ENCODE measurements at regions not wholly inside any gene's neighbourhood (a gene's known extent, or its start where the extent isn't known, plus 50 kb on each side); places are given as distances from the start of the nearest gene placed in this dataset.

DNA sequence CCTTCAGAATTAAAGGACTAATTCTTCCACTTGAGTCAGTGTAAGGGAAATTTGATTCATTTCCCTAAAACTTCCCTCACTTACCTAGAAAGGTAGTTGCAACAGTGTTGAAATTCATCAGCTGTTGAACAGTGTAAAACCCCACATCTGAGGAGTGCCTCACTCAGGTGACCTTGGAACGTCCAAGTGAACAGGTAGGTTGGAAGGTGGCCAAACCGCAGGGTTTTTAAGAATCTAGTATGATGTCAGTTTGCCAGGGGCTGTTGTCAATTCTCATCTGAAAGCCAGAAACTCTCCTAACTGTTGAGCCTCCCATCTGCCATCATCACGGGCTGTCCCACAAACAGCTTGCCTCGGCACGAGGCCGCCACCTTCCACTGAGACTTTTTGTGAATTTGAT is 105.7 kb downstream of the TMEM174 start:
- Histone ChIP-seq H3K27me3 (ENCODE audit: control insufficient read depth, insufficient read depth, low read length) (no peaks in the 10 kb centered on the region), H3K9ac (no peak overlapping the region), H3K27ac (no peak overlapping the region), H3K79me2 (no peaks in the 10 kb centered on the region), H3K4me3 (ENCODE audit: low read depth, low read length) (no peak overlapping the region), H3K4me2 (ENCODE audit: low read length) (no peak overlapping the region), H3K36me3 (ENCODE audit: control insufficient read depth, insufficient read depth, low read length) (no peaks in the 10 kb centered on the region), H2AFZ (no peak overlapping the region), H3K4me1 (no peaks in the 10 kb centered on the region), H3K9me3 (ENCODE audit: control insufficient read depth, low read length) (no peaks in the 10 kb centered on the region)
- TF ChIP-seq, protein P1, sequence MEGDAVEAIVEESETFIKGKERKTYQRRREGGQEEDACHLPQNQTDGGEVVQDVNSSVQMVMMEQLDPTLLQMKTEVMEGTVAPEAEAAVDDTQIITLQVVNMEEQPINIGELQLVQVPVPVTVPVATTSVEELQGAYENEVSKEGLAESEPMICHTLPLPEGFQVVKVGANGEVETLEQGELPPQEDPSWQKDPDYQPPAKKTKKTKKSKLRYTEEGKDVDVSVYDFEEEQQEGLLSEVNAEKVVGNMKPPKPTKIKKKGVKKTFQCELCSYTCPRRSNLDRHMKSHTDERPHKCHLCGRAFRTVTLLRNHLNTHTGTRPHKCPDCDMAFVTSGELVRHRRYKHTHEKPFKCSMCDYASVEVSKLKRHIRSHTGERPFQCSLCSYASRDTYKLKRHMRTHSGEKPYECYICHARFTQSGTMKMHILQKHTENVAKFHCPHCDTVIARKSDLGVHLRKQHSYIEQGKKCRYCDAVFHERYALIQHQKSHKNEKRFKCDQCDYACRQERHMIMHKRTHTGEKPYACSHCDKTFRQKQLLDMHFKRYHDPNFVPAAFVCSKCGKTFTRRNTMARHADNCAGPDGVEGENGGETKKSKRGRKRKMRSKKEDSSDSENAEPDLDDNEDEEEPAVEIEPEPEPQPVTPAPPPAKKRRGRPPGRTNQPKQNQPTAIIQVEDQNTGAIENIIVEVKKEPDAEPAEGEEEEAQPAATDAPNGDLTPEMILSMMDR (IDR thresholded peaks at IDR 0.05) = no peak

DNA sequence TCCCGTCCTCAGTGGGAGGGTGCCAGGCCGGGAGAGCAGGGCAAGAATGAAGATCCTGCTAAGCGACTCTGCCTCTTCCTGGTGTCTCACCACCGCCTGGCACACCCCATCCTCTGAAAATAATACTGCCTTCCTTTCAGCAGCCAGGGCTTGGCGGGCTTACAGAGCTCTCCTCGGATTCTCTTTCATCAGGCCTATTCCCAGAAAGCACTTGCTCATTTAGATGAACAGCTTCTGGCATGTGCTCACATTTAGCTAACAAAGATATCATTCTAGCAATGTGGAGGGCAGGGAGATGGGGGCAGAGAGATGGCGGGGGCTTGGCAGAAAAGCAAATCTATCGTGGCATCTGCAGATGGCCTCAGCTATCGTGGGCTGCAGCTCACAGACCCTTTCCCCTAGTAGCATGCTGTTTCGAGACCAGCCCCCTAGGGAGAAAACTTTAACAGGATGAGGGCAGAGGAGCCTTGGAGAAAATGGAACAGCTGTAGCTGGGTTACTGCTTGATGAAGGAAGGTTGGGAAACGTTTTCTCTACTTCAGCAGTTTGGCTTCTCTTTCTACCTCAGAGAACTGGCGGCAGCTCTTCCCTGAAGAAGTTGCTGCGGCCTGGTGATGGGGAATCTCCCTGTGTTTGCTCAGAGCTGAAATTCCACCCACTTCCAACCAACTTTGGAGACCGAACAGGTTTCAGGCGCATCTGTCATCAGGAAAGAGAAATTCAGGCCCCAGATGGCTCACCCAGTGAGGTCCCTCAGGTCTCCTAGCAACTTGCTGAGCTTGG is 102.1 kb downstream of the TMEM174 start:
- Histone ChIP-seq H3K4me3 (ENCODE audit: low read depth, low read length) (no peak overlapping the region), H3K9ac (no peak overlapping the region), H3K9me3 (ENCODE audit: control insufficient read depth, low read length) (no peaks in the 10 kb centered on the region), H3K4me2 (ENCODE audit: low read length) (no peak overlapping the region), H3K4me1 (no peaks in the 10 kb centered on the region), H3K79me2 (no peaks in the 10 kb centered on the region), H3K27me3 (ENCODE audit: control insufficient read depth, insufficient read depth, low read length) (no peaks in the 10 kb centered on the region), H3K27ac (no peak overlapping the region), H2AFZ (no peak overlapping the region), H3K36me3 (ENCODE audit: control insufficient read depth, insufficient read depth, low read length) (no peaks in the 10 kb centered on the region)
- TF ChIP-seq, protein P1 (IDR thresholded peaks at IDR 0.05) = no peak

DNA sequence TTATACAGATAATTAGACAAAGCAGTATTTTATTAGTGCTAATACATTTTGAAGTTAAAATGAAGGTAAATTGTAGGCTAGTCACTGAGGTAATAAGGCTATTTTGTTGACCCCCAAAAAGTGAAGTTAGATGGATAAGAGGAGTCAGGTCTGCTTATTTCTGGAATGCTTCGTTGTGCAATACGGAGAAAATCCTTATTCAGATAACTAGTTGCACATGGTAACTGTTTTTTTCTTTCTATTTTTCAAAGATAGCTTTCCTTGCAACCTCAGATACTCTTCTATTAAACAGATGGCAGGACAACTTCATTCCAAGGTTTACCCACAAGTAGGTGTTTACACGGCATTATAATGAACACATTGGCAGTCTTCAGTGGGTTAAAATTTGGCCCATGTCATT is 101.1 kb downstream of the TMEM174 start:
- Histone ChIP-seq H3K4me2 (ENCODE audit: low read length) (no peak overlapping the region), H2AFZ (no peak overlapping the region), H3K27ac (no peak overlapping the region), H3K36me3 (ENCODE audit: control insufficient read depth, insufficient read depth, low read length) (no peaks in the 10 kb centered on the region), H3K9me3 (ENCODE audit: control insufficient read depth, low read length) (no peaks in the 10 kb centered on the region), H3K27me3 (ENCODE audit: control insufficient read depth, insufficient read depth, low read length) (no peaks in the 10 kb centered on the region), H3K4me1 (no peaks in the 10 kb centered on the region), H3K79me2 (no peaks in the 10 kb centered on the region), H3K9ac (no peak overlapping the region), H3K4me3 (ENCODE audit: low read depth, low read length) (no peak overlapping the region)
- TF ChIP-seq, protein P1 (IDR thresholded peaks at IDR 0.05) = no peak

DNA sequence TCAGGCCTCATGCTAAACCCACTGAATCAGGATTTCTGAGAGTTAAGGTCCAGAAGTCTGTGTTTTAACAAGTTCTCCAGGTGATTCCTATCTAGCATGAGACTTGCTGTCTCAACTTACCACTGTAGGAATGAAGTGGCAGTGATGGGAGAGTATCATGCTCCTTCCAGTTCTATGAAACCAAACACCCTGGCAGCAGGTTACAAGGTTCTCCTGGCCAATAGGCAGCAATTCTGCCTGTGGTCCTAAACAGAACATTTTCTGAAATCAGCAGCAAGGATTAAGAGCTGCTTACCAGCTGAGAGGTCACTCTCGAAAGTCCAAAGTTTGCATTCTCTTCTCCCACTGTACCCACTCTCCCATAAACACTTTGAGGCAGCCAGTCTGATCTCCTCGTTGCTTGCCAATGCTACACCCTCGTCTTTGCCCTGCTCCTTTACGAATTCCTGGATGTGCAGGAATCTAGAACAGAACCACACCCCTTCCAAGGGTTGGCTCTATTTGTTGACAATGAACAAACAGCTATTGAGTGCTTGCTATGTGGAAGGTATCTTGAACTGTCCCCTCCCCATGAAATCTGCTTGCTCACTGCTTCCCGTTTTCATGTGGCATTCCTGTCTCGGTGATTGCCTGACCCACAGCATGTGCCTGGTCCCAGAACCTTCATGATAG is 100.5 kb downstream of the TMEM174 start:
- no peak overlapping the region for H3K4me2 ChIP-seq (ENCODE audit: low read length)
- no peaks in the 10 kb centered on the region for H3K4me1 ChIP-seq
- H3K9ac ChIP-seq = no peak overlapping the region
- H3K79me2 ChIP-seq = no peaks in the 10 kb centered on the region
- H3K9me3 ChIP-seq (ENCODE audit: control insufficient read depth, low read length) = no peaks in the 10 kb centered on the region
- H3K27ac ChIP-seq = no peak overlapping the region
- no peaks in the 10 kb centered on the region for H3K36me3 ChIP-seq (ENCODE audit: control insufficient read depth, insufficient read depth, low read length)
- no peak overlapping the region for H3K4me3 ChIP-seq (ENCODE audit: low read depth, low read length)
- TF ChIP-seq, protein P1 (IDR thresholded peaks at IDR 0.05) = no peak
- no peaks in the 10 kb centered on the region for H3K27me3 ChIP-seq (ENCODE audit: control insufficient read depth, insufficient read depth, low read length)
- no peak overlapping the region for H2AFZ ChIP-seq

All from parathyroid adenoma (tissue), 2 donors.